Right atrium auricular region (tissue), 2 donors: ENCODE measurements at regions not wholly inside any gene's neighbourhood (a gene's known extent, or its start where the extent isn't known, plus 50 kb on each side); places are given as distances from the start of the nearest gene placed in this dataset.
"Not testable (repeated sequence)": the region's sequence is repeated elsewhere in the genome, so short reads cannot be mapped to it uniquely, and the experiment has no call there.

Experiments used
- DNase-seq: peaks from one replicate; pipeline ENCODE4 v3.0.0-alpha.2; 2019; ENCODE audit warnings: low spot score
- H3K27ac ChIP-seq, 2 donors: fragments of 200-600 bp; sonication (generic); 1 replicate in 1 of 2; 2 replicates in 1 of 2; pipeline ENCODE4 v1.5.1; 2016 to 2019
- H3K27me3 ChIP-seq, 2 donors: fragments of 200-600 bp; sonication (generic); one replicate each; pipeline versions ENCODE4 v1.5.1 to v1.6.0; 2017 to 2019
- H3K36me3 ChIP-seq: fragments of 200-600 bp; sonication (generic); one replicate; pipeline ENCODE4 v1.5.1; 2016
- H3K4me1 ChIP-seq, 2 donors: fragments of 200-600 bp; sonication (generic); one replicate each; pipeline versions ENCODE4 v1.5.1 to v1.6.0; 2017 to 2019
- H3K4me3 ChIP-seq, 2 donors: fragments of 200-600 bp; sonication (generic); 1 replicate in 1 of 2; 2 replicates in 1 of 2; pipeline ENCODE4 v1.5.1; 2017 to 2019; ENCODE audit warnings: mild to moderate bottlenecking in 1 of 2, moderate library complexity in 1 of 2
- H3K9me3 ChIP-seq, 2 donors: fragments of 200-600 bp; sonication (generic); one replicate each; pipeline ENCODE4 v1.5.1; 2019
- CTCF ChIP-seq, 2 donors: fragments of 200-600 bp; sonication (generic); IDR thresholded peaks; one replicate each; pipeline ENCODE4 v1.5.1; 2019; ENCODE audit warnings: antibody characterized with exemption in 2 of 2

GRCh38 chrX:42362219-42362618, 415.7 kb downstream of the PPP1R2C start:
- Histone ChIP-seq H3K9me3 (no peaks in the 10 kb centered on the region), H3K4me3 (no peak overlapping the region), H3K4me1 (no peaks in the 10 kb centered on the region), H3K27ac (no peak overlapping the region), H3K36me3 (no peaks in the 10 kb centered on the region), H3K27me3 (no peaks in the 10 kb centered on the region)
- TF ChIP-seq CTCF (IDR thresholded peaks at IDR 0.05) = no peak
- DNase-seq = no peak

- H3K36me3 ChIP-seq, H3K4me1 ChIP-seq, DNase-seq, H3K4me3 ChIP-seq, H3K27ac ChIP-seq, H3K27me3 ChIP-seq: not testable (repeated sequence)
- peaks cover 0 to 14% of the 10 kb centered on the region in 2 donors for H3K9me3 ChIP-seq
These were observed 419.6 kb upstream of the CASK start for GRCh38 chrX:42342981-42343380.
